Breast epithelium (tissue), 4 donors: ENCODE measurements at regions not wholly inside any gene's neighbourhood (a gene's known extent, or its start where the extent isn't known, plus 50 kb on each side); places are given as distances from the start of the nearest gene placed in this dataset.

Experiments
- DNase-seq, 2 donors: peaks; one replicate each; pipeline ENCODE4 v3.0.0-alpha.2; 2019; ENCODE audit warnings: low spot score in 2 of 2
- H3K27ac ChIP-seq, 2 donors: fragments of 200-600 bp; sonication (generic) in 1 of 2; one replicate each; pipeline ENCODE4 v1.5.1; 2016 to 2019; ENCODE audit warnings: mild to moderate bottlenecking in 1 of 2
- H3K27me3 ChIP-seq, 2 donors: fragments of 200-600 bp; sonication (generic) in 1 of 2; one replicate each; pipeline versions ENCODE4 v1.5.1 to v1.6.0; 2017 to 2019; ENCODE audit warnings: control low read depth in 1 of 2, mild to moderate bottlenecking in 1 of 2
- H3K36me3 ChIP-seq: fragments of 200-600 bp; one replicate; pipeline ENCODE4 v1.5.1; 2019
- H3K4me1 ChIP-seq, 2 donors: fragments of 200-600 bp; sonication (generic); one replicate each; pipeline ENCODE4 v1.5.1; 2016 to 2019; ENCODE audit warnings: control low read depth in 1 of 2
- H3K4me3 ChIP-seq, 3 donors: fragments of 200-600 bp; sonication (generic); 1 replicate in 2 of 3; 2 replicates in 1 of 3; pipeline ENCODE4 v1.5.1; 2016 to 2019; ENCODE audit warnings: mild to moderate bottlenecking in 3 of 3, moderate library complexity in 2 of 3
- H3K9me3 ChIP-seq, 2 donors: fragments of 200-600 bp; sonication (generic) in 1 of 2; one replicate each; pipeline ENCODE4 v1.5.1; 2016 to 2019; ENCODE audit warnings: control low read depth in 1 of 2
- POLR2A ChIP-seq: fragments of 450-650 bp; IDR thresholded peaks from one replicate; pipeline ENCODE4 v1.6.1; 2016; ENCODE audit warnings: antibody characterized with exemption, mild to moderate bottlenecking, moderate library complexity
- POLR2AphosphoS5 ChIP-seq, 3 donors: sonication (generic); formaldehyde crosslinking; IDR thresholded peaks; one replicate each; pipeline ENCODE4 v1.6.1; 2017; ENCODE audit warnings: antibody characterized with exemption in 3 of 3
- intact Hi-C: fragments of 100-400 bp; cut with DNase I; formaldehyde crosslinking; loops from one replicate; pipeline ENCODE4 v1.15.1; 2023; ENCODE audit warnings: low total_unique reads
- TF ChIP-seq, protein P1 (sequence below), 3 donors: fragments of 450-650 bp; IDR thresholded peaks; one replicate each; pipeline ENCODE4 v1.5.1; 2016 to 2017; ENCODE audit warnings: antibody characterized with exemption in 3 of 3, mild to moderate bottlenecking in 3 of 3, moderate library complexity in 3 of 3

DNA sequence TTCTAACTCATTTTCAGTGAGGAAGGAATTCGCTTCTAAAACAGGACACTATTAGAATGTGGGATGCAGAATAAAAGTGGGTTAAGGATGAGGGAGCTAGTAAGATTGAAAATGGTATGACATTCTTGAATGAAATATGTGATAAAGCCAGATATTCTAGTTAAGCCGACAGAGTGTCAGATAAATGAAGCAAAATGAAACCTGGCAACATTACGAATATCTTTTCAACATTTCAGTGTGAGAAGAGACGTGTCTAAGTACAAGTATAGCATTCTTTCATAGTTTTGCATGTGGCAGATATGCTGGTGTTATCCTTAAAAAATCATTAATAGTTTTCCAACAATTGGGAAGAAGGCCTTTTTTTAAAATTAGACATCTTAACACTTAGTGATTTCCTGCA, 1101.4 kb downstream of the RPA4 start:
- no peak for DNase-seq
- Histone ChIP-seq H3K36me3 (no peaks in the 10 kb centered on the region), H3K4me3 (no peak overlapping the region), H3K9me3 (no peaks in the 10 kb centered on the region), H3K27me3 (peaks cover 0 to 4% of the 10 kb centered on the region in 2 donors), H3K27ac (no peak overlapping the region), H3K4me1 (no peaks in the 10 kb centered on the region)
- intact Hi-C loops = no loop called here
- TF ChIP-seq POLR2A (no peak), POLR2AphosphoS5 (IDR thresholded peaks at IDR 0.05) (no peak)

DNA sequence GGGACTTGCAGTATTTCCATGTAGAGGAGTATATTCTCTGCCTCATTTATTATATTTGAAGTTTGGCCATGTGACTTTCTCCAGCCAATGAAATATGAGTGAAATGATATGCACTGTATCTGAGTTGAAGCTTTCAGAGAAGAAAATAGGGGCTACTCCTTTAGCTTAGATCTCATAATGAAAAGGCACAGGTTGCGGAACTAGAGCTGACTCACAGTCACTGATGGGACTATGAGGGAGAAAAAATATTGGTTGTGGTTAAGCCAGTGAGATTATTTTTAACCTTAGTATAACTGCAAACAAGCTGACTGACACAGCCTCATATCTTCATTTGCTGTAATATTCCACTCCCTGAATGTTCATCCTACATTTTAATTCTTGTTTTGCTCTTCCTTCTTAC, 1104.3 kb downstream of the RPA4 start:
- DNase-seq = no peak
- intact Hi-C loops = no loop called here
- Histone ChIP-seq H3K27ac (no peak overlapping the region), H3K27me3 (peaks cover 0 to 4% of the 10 kb centered on the region in 2 donors), H3K4me1 (no peaks in the 10 kb centered on the region), H3K36me3 (no peaks in the 10 kb centered on the region), H3K4me3 (no peak overlapping the region), H3K9me3 (peaks cover 0 to 18% of the 10 kb centered on the region in 2 donors)
- TF ChIP-seq, protein P1, sequence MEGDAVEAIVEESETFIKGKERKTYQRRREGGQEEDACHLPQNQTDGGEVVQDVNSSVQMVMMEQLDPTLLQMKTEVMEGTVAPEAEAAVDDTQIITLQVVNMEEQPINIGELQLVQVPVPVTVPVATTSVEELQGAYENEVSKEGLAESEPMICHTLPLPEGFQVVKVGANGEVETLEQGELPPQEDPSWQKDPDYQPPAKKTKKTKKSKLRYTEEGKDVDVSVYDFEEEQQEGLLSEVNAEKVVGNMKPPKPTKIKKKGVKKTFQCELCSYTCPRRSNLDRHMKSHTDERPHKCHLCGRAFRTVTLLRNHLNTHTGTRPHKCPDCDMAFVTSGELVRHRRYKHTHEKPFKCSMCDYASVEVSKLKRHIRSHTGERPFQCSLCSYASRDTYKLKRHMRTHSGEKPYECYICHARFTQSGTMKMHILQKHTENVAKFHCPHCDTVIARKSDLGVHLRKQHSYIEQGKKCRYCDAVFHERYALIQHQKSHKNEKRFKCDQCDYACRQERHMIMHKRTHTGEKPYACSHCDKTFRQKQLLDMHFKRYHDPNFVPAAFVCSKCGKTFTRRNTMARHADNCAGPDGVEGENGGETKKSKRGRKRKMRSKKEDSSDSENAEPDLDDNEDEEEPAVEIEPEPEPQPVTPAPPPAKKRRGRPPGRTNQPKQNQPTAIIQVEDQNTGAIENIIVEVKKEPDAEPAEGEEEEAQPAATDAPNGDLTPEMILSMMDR (IDR thresholded peaks at IDR 0.05) = no peak
- TF ChIP-seq POLR2AphosphoS5 (IDR thresholded peaks at IDR 0.05) (no peak), POLR2A (no peak)

DNA sequence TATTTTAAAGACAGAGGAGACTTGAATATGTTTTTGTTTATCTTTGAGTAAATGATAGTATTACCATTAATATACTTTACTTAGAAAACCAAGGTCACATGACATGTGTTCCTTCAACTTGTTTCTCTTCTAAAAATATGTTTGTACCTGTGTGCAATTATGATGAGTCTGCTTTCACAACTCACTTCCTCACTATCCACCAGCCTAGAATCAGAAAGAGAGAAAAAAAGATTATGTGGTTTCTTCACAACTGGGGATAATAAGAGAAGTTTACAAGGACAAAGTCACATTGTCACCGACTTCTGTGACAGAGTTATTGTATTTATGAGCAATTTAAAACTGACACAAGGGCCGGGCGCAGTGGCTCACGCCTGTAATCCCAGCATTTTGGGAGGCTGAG, 1112.1 kb downstream of the RPA4 start:
- intact Hi-C loops = no loop called here
- peaks cover 0 to 7% of the 10 kb centered on the region in 2 donors for H3K27me3 ChIP-seq

DNA sequence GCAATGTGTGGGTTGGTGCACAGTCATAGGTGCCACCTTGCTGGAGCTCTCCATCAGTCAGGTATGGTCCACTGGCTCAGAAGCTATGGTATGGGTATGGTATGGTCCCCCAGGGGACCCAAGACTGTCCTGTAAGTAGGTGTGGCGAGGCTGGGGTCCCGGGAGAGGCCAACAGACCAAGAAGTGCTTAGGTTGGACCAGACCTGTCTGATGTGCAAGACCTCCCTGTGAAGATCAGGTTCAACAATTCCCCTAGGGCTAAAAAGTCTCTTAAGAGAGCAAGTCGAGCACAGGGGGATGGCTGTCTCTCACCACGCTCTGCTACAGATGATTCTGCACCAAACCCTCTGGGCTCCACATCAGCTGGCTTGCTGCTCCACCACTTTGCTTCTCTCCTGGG, 1145.0 kb downstream of the RPA4 start:
- Histone ChIP-seq H3K27me3 (peaks cover 0 to 13% of the 10 kb centered on the region in 2 donors), H3K4me1 (no peaks in the 10 kb centered on the region), H3K4me3 (no peak overlapping the region), H3K36me3 (no peaks in the 10 kb centered on the region), H3K27ac (no peak overlapping the region), H3K9me3 (peaks cover 0 to 31% of the 10 kb centered on the region in 2 donors)
- TF ChIP-seq POLR2A (no peak), POLR2AphosphoS5 (IDR thresholded peaks at IDR 0.05) (no peak)
- TF ChIP-seq, protein P1 (IDR thresholded peaks at IDR 0.05) = no peak
- intact Hi-C loops = no loop called here
- DNase-seq = no peak

More for the DNA sequence above, 1112.1 kb downstream of the RPA4 start:
- H3K4me1 ChIP-seq = no peaks in the 10 kb centered on the region
- DNase-seq = no peak
- no peaks in the 10 kb centered on the region for H3K36me3 ChIP-seq
- TF ChIP-seq, protein P1 (IDR thresholded peaks at IDR 0.05) = no peak
- TF ChIP-seq POLR2A (no peak), POLR2AphosphoS5 (IDR thresholded peaks at IDR 0.05) (no peak)
- no peak overlapping the region for H3K4me3 ChIP-seq
- H3K9me3 ChIP-seq = peaks cover 0 to 14% of the 10 kb centered on the region in 2 donors
- no peak overlapping the region for H3K27ac ChIP-seq

DNA sequence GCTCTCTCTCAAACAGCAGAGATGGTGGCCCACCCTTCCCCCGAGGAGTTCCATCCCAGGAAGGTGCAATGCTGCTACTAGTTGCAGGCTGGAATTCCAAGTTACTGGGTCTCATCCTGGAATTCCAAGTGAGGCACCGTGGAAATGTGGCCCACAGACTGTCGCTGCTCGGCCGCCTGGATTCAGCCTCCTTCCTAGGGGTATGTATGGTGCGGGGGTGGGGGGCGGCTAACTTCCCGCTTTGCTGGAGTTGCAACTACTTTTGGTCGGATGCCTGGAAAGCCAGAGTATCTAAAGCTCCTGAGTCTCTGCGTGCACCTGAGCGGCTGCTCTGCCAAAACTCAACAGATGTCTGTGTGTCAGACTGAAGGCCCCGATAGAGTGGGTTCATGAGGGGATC, 1146.2 kb downstream of the RPA4 start:
- DNase-seq = no peak
- Histone ChIP-seq H3K4me1 (no peaks in the 10 kb centered on the region), H3K9me3 (peaks cover 0 to 25% of the 10 kb centered on the region in 2 donors), H3K4me3 (no peak overlapping the region), H3K27ac (no peak overlapping the region), H3K27me3 (peaks cover 0 to 13% of the 10 kb centered on the region in 2 donors), H3K36me3 (no peaks in the 10 kb centered on the region)
- intact Hi-C loops = no loop called here
- TF ChIP-seq POLR2A (no peak), POLR2AphosphoS5 (IDR thresholded peaks at IDR 0.05) (no peak)
- TF ChIP-seq, protein P1 (IDR thresholded peaks at IDR 0.05) = no peak

DNA sequence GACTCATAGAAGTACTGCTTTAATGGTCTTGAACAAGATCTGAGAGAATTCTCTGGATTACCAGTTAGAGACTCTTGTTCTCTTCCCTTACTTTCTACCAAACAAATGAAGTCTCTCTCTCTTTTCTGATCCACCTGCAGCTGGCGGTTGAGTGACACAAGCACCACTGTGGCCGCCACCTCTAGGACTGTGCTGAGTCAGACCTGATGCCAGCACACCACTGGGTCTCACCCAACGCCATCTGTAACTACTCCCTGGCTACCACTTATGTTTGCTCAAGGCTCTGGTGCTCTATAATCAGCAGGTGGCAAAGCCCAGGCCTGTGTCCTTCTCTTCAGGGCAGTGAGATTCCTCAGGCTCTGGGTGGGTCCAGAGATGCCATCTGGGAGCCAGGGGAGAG, 1173.5 kb downstream of the RPA4 start:
- no peak for DNase-seq
- no peak overlapping the region for H3K4me3 ChIP-seq
- TF ChIP-seq, protein P1 (IDR thresholded peaks at IDR 0.05) = no peak
- TF ChIP-seq POLR2AphosphoS5 (IDR thresholded peaks at IDR 0.05) (no peak), POLR2A (no peak)
- no peaks in the 10 kb centered on the region for H3K4me1 ChIP-seq
- H3K36me3 ChIP-seq = no peaks in the 10 kb centered on the region
- intact Hi-C loops = no loop called here
- no peak overlapping the region for H3K27ac ChIP-seq
- no peaks in the 10 kb centered on the region for H3K9me3 ChIP-seq
- H3K27me3 ChIP-seq = peaks cover 0 to 4% of the 10 kb centered on the region in 2 donors
